H54 (cell line): ENCODE measurements at regions not wholly inside any gene's neighbourhood (a gene's known extent, or its start where the extent isn't known, plus 50 kb on each side); places are given as distances from the start of the nearest gene placed in this dataset.
"Not testable (repeated sequence)": the region's sequence is repeated elsewhere in the genome, so short reads cannot be mapped to it uniquely, and the experiment has no call there.

ENCODE experiments used
- DNase-seq: peaks from one replicate; pipeline ENCODE4 v3.0.0; 2011; ENCODE audit warnings: low spot score, mixed read lengths; ENCODE audit not compliant: insufficient read length
- FAIRE-seq: peaks from 3 replicates; lab custom pipeline; 2011; peaks lifted over from hg19 to GRCh38; lab: Jason Lieb, UNC
- POLR2A ChIP-seq: IDR thresholded peaks from 2 replicates; pipeline ENCODE4 v1.6.1; 2011; ENCODE audit warnings: low read depth, mild to moderate bottlenecking, low read length

GRCh38 chr3:159266779-159267178, 464.9 kb downstream of the MFSD1 start:
- TF ChIP-seq POLR2A: no peak
- DNase-seq (peak; percentile 17), FAIRE-seq (peak; percentile 75)

- no peak for FAIRE-seq
- no peak for TF ChIP-seq POLR2A
- no peak for DNase-seq
These were observed 470.1 kb downstream of the MFSD1 start for GRCh38 chr3:159271799-159272512.

GRCh38 chr3:159273070-159273469, 471.2 kb downstream of the MFSD1 start:
- no peak for DNase-seq
- no peak for TF ChIP-seq POLR2A
- no peak for FAIRE-seq

- no peak for TF ChIP-seq POLR2A
- peak; percentile 90 for FAIRE-seq
- no peak for DNase-seq
These were observed 471.8 kb downstream of the MFSD1 start for GRCh38 chr3:159273608-159274007.

GRCh38 chr3:159275741-159276140, 473.9 kb downstream of the MFSD1 start:
- FAIRE-seq (no peak), DNase-seq (no peak)
- TF ChIP-seq POLR2A: no peak

GRCh38 chr3:159277814-159278213, 476.0 kb downstream of the MFSD1 start:
- no peak for FAIRE-seq
- no peak for DNase-seq
- no peak for TF ChIP-seq POLR2A

- FAIRE-seq (no peak), DNase-seq (no peak)
- TF ChIP-seq POLR2A: no peak
These were observed 478.7 kb downstream of the MFSD1 start for GRCh38 chr3:159280386-159281191.

- no peak for FAIRE-seq
- TF ChIP-seq POLR2A: no peak
- DNase-seq: no peak
These were observed 491.6 kb downstream of the MFSD1 start for GRCh38 chr3:159293493-159293892.

GRCh38 chr3:159301961-159302360, 500.1 kb downstream of the MFSD1 start:
- TF ChIP-seq POLR2A: no peak
- DNase-seq (no peak), FAIRE-seq (no peak)

GRCh38 chr3:159305017-159305416, 503.2 kb downstream of the MFSD1 start:
- TF ChIP-seq POLR2A: no peak
- DNase-seq (no peak), FAIRE-seq (no peak)

- DNase-seq, FAIRE-seq: not testable (repeated sequence)
These were observed 514.9 kb downstream of the MFSD1 start for GRCh38 chr3:159316706-159317105.

- TF ChIP-seq POLR2A: no peak
- DNase-seq: no peak
- FAIRE-seq: no peak
These were observed 517.3 kb downstream of the MFSD1 start for GRCh38 chr3:159319156-159319555.

GRCh38 chr3:159322322-159322939, 520.6 kb downstream of the MFSD1 start:
- TF ChIP-seq POLR2A: no peak
- FAIRE-seq (peak; percentile 80), DNase-seq (peak; percentile 26)

GRCh38 chr3:159323848-159324247, 522.0 kb downstream of the MFSD1 start:
- FAIRE-seq (no peak), DNase-seq (no peak)
- TF ChIP-seq POLR2A: no peak

- no peak for DNase-seq
- FAIRE-seq: no peak
- TF ChIP-seq POLR2A: no peak
These were observed 525.1 kb downstream of the MFSD1 start for GRCh38 chr3:159326998-159327397.
